ENCODE measurements at regions not wholly inside any gene's neighbourhood (a gene's known extent, or its start where the extent isn't known, plus 50 kb on each side); places are given as distances from the start of the nearest gene placed in this dataset.

DNA sequence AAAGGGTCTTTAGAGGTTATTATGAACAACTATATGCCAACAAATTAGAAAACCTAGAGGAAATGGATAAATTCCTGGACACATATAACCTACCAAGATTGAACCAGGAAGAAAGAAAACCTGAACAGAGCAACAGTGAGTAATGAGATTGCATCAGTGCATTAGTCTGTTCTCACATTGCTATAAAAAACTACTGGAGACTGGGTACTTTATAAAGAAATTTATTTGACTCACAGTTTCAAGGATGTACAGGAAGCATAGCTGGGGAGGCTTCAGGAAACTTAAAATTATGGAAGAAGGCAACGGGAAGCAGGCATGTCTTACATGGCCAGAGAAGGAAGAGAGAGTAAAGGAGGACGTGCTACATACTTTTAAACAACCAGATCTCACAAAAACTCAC is 70.8 kb upstream of the GNAZ start:
- Histone ChIP-seq H3K79me2 (ENCODE audit: control insufficient read depth, insufficient read depth, low read length) (no peaks in the 10 kb centered on the region), H4K20me1 (ENCODE audit: control insufficient read depth, extremely low read depth, insufficient read depth, low read length) (no peaks in the 10 kb centered on the region), H3K4me1 (ENCODE audit: control insufficient read depth, extremely low read depth, insufficient read depth, low read length) (no peaks in the 10 kb centered on the region), H2AFZ (ENCODE audit: low read length) (no peak overlapping the region), H3K27me3 (ENCODE audit: control insufficient read depth, insufficient read depth, low read length) (no peaks in the 10 kb centered on the region), H3K36me3 (ENCODE audit: control insufficient read depth, insufficient read depth, low read length) (no peaks in the 10 kb centered on the region), H3K27ac (ENCODE audit: insufficient read depth, low read length) (no peak overlapping the region), H3K4me3 (replicated peaks in 1 of 4; ENCODE audit: control extremely low read depth in 1 of 4, insufficient read depth in 1 of 4, low read depth in 3 of 4, low read length in 4 of 4) (no peak overlapping the region), H3K4me2 (ENCODE audit: extremely low read depth, insufficient read depth, low read length) (no peak overlapping the region), H3K9me3 (ENCODE audit: control insufficient read depth, insufficient read depth, low read depth, low read length) (no peaks in the 10 kb centered on the region), H3K9ac (ENCODE audit: insufficient read depth, low read length) (no peak overlapping the region)
- TF ChIP-seq, protein P1, sequence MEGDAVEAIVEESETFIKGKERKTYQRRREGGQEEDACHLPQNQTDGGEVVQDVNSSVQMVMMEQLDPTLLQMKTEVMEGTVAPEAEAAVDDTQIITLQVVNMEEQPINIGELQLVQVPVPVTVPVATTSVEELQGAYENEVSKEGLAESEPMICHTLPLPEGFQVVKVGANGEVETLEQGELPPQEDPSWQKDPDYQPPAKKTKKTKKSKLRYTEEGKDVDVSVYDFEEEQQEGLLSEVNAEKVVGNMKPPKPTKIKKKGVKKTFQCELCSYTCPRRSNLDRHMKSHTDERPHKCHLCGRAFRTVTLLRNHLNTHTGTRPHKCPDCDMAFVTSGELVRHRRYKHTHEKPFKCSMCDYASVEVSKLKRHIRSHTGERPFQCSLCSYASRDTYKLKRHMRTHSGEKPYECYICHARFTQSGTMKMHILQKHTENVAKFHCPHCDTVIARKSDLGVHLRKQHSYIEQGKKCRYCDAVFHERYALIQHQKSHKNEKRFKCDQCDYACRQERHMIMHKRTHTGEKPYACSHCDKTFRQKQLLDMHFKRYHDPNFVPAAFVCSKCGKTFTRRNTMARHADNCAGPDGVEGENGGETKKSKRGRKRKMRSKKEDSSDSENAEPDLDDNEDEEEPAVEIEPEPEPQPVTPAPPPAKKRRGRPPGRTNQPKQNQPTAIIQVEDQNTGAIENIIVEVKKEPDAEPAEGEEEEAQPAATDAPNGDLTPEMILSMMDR (conservative IDR thresholded peaks at IDR 0.05 in 1 of 2, IDR thresholded peaks at IDR 0.05 in 1 of 2; ENCODE audit: low read depth in 1 of 2, low read length in 2 of 2), result no peak
- TF ChIP-seq EZH2 (IDR thresholded peaks at IDR 0.05; ENCODE audit: low read length, missing control alignments), result no peak
- no peak for DNase-seq (ENCODE audit: low read depth in 2 of 2)

DNA sequence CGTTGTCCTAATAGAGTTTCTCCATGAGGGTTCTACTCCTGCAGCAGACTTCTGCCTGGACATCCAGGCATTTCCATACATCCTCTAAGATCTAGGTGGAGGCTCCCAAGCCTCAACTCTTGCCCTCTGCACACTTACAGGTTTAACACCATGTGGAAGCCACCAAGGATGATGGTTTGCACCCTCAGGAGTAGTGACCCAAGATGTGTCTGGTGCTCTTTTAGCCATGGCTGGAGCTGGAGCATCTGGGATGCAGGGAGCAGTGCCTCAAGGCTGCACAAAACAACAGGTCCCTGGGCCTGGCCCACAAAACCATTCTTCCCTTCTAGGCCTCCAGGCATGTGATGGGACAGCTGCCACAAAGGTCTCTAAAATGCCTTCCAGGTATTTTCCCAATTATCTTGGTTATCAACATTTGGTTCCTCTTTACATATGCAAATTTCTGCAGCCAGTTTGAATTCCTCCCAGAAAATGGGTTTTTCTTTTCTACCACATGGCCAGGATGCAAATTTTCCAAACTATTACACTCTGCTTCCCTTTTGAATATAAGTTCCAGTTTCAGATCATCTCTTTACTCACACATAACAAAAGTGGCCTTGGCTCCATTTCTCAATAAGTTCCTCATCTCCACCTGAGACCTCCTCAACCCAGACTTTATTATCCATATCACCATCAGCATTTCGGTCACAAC is 69.5 kb upstream of the GNAZ start:
- no peaks in the 10 kb centered on the region for H3K9me3 ChIP-seq (ENCODE audit: control insufficient read depth, insufficient read depth, low read depth, low read length)
- no peak overlapping the region for H2AFZ ChIP-seq (ENCODE audit: low read length)
- no peak overlapping the region for H3K27ac ChIP-seq (ENCODE audit: insufficient read depth, low read length)
- TF ChIP-seq, protein P1 (conservative IDR thresholded peaks at IDR 0.05 in 1 of 2, IDR thresholded peaks at IDR 0.05 in 1 of 2; ENCODE audit: low read depth in 1 of 2, low read length in 2 of 2), result no peak
- no peak for TF ChIP-seq EZH2 (IDR thresholded peaks at IDR 0.05; ENCODE audit: low read length, missing control alignments)
- no peaks in the 10 kb centered on the region for H3K36me3 ChIP-seq (ENCODE audit: control insufficient read depth, insufficient read depth, low read length)
- H3K4me3 ChIP-seq (replicated peaks in 1 of 4; ENCODE audit: control extremely low read depth in 1 of 4, insufficient read depth in 1 of 4, low read depth in 3 of 4, low read length in 4 of 4), result no peak overlapping the region
- no peak overlapping the region for H3K4me2 ChIP-seq (ENCODE audit: extremely low read depth, insufficient read depth, low read length)
- no peaks in the 10 kb centered on the region for H3K79me2 ChIP-seq (ENCODE audit: control insufficient read depth, insufficient read depth, low read length)
- no peaks in the 10 kb centered on the region for H3K27me3 ChIP-seq (ENCODE audit: control insufficient read depth, insufficient read depth, low read length)
- DNase-seq (ENCODE audit: low read depth in 2 of 2), result no peak
- no peaks in the 10 kb centered on the region for H3K4me1 ChIP-seq (ENCODE audit: control insufficient read depth, extremely low read depth, insufficient read depth, low read length)
- no peak overlapping the region for H3K9ac ChIP-seq (ENCODE audit: insufficient read depth, low read length)
- H4K20me1 ChIP-seq (ENCODE audit: control insufficient read depth, extremely low read depth, insufficient read depth, low read length), result no peaks in the 10 kb centered on the region

DNA sequence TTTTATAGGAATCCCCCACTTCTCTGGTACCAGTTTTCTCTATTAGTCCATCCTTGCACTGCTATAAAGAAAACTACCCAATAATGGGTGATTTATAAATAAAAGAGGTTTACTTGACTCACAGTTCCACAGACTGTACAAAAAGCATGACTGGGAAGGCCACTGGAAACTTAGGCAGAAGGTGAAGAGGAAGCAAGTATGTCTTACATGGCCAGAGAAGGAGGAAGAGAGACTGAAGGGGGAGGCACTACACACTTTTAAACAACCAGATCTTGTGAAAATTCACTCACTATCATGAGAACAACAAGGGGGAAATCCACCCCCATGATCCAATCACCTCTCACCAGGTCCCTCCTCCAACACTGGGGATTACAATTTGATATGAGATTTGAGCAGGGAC is 68.9 kb upstream of the GNAZ start:
- H3K36me3 ChIP-seq (ENCODE audit: control insufficient read depth, insufficient read depth, low read length), result no peaks in the 10 kb centered on the region
- no peaks in the 10 kb centered on the region for H4K20me1 ChIP-seq (ENCODE audit: control insufficient read depth, extremely low read depth, insufficient read depth, low read length)
- H3K4me2 ChIP-seq (ENCODE audit: extremely low read depth, insufficient read depth, low read length), result no peak overlapping the region
- no peak overlapping the region for H3K4me3 ChIP-seq (replicated peaks in 1 of 4; ENCODE audit: control extremely low read depth in 1 of 4, insufficient read depth in 1 of 4, low read depth in 3 of 4, low read length in 4 of 4)
- DNase-seq (ENCODE audit: low read depth in 2 of 2), result no peak
- H3K27ac ChIP-seq (ENCODE audit: insufficient read depth, low read length), result no peak overlapping the region
- TF ChIP-seq, protein P1 (conservative IDR thresholded peaks at IDR 0.05 in 1 of 2, IDR thresholded peaks at IDR 0.05 in 1 of 2; ENCODE audit: low read depth in 1 of 2, low read length in 2 of 2), result no peak
- TF ChIP-seq EZH2 (IDR thresholded peaks at IDR 0.05; ENCODE audit: low read length, missing control alignments), result no peak
- no peak overlapping the region for H2AFZ ChIP-seq (ENCODE audit: low read length)
- no peaks in the 10 kb centered on the region for H3K9me3 ChIP-seq (ENCODE audit: control insufficient read depth, insufficient read depth, low read depth, low read length)
- no peaks in the 10 kb centered on the region for H3K4me1 ChIP-seq (ENCODE audit: control insufficient read depth, extremely low read depth, insufficient read depth, low read length)
- H3K27me3 ChIP-seq (ENCODE audit: control insufficient read depth, insufficient read depth, low read length), result no peaks in the 10 kb centered on the region
- H3K9ac ChIP-seq (ENCODE audit: insufficient read depth, low read length), result no peak overlapping the region
- H3K79me2 ChIP-seq (ENCODE audit: control insufficient read depth, insufficient read depth, low read length), result no peaks in the 10 kb centered on the region

Measured in fibroblast of lung (primary cell).